RWPE2 (cell line): ENCODE measurements at regions not wholly inside any gene's neighbourhood (a gene's known extent, or its start where the extent isn't known, plus 50 kb on each side); places are given as distances from the start of the nearest gene placed in this dataset.
"Not testable (repeated sequence)": the region's sequence is repeated elsewhere in the genome, so short reads cannot be mapped to it uniquely, and the experiment has no call there.

Experiments
- ATAC-seq: fragments of 200-7000 bp; cut with Tn5 transposase; 3 replicates; pipeline ENCODE4 v1.9.1; 2021; ENCODE audit warnings: low read depth
- DNase-seq: peaks from one replicate; pipeline ENCODE4 v3.0.0-alpha.2; 2020; ENCODE audit warnings: low spot score
- H3K27ac ChIP-seq: fragments of 450-650 bp; 2 replicates; pipeline ENCODE4 v1.5.1; 2017; ENCODE audit warnings: mild to moderate bottlenecking; ENCODE audit not compliant: poor library complexity, severe bottlenecking
- H3K27me3 ChIP-seq: fragments of 250-450 bp; sonication (Bioruptor Pico); 2 replicates; pipeline ENCODE4 v1.5.1; 2021; ENCODE audit warnings: mild to moderate bottlenecking, moderate library complexity; ENCODE audit not compliant: insufficient read depth, poor library complexity, severe bottlenecking
- H3K36me3 ChIP-seq: fragments of 250-450 bp; sonication (Bioruptor Pico); 2 replicates; pipeline ENCODE4 v1.5.1; 2020; ENCODE audit warnings: low read depth, mild to moderate bottlenecking, moderate library complexity
- H3K4me1 ChIP-seq: fragments of 250-450 bp; sonication (Bioruptor Pico); 2 replicates; pipeline ENCODE4 v1.5.1; 2021; ENCODE audit warnings: mild to moderate bottlenecking, moderate library complexity; ENCODE audit not compliant: insufficient read depth, poor library complexity, severe bottlenecking
- H3K4me3 ChIP-seq: fragments of 250-450 bp; sonication (Bioruptor Pico); 2 replicates; pipeline ENCODE4 v1.5.1; 2021; ENCODE audit warnings: mild to moderate bottlenecking, moderate library complexity; ENCODE audit not compliant: severe bottlenecking
- H3K9me3 ChIP-seq: fragments of 250-450 bp; sonication (Bioruptor Pico); 2 replicates; pipeline ENCODE4 v1.5.1; 2021; ENCODE audit warnings: mild to moderate bottlenecking, moderate library complexity; ENCODE audit not compliant: severe bottlenecking
- CTCF ChIP-seq: fragments of 450-650 bp; IDR thresholded peaks from one replicate; pipeline ENCODE4 v1.5.1; 2017; ENCODE audit warnings: mild to moderate bottlenecking, moderate library complexity; ENCODE audit not compliant: poor library complexity, severe bottlenecking

- H3K36me3 ChIP-seq: no peaks in the 10 kb centered on the region
- H3K4me3 ChIP-seq: no peak overlapping the region
- TF ChIP-seq CTCF: no peak
- DNase-seq: no peak
- H3K27ac ChIP-seq: no peak overlapping the region
- no peaks in the 10 kb centered on the region for H3K4me1 ChIP-seq
- H3K9me3 ChIP-seq: no peaks in the 10 kb centered on the region
- ATAC-seq: no peak
- H3K27me3 ChIP-seq: no peaks in the 10 kb centered on the region
Measured at GRCh38 chr20:5474646-5475550, 135.9 kb downstream of the GPCPD1 start.

- ATAC-seq, H3K4me3 ChIP-seq, DNase-seq, H3K27ac ChIP-seq, H3K36me3 ChIP-seq, H3K4me1 ChIP-seq, H3K9me3 ChIP-seq: not testable (repeated sequence)
- H3K27me3 ChIP-seq: peaks cover 12% of the 10 kb centered on the region
Measured at GRCh38 chr20:5471866-5472265, 138.9 kb downstream of the GPCPD1 start.

- Histone ChIP-seq H3K27ac (no peak overlapping the region), H3K4me1 (no peaks in the 10 kb centered on the region), H3K27me3 (peaks cover 17% of the 10 kb centered on the region), H3K36me3 (no peaks in the 10 kb centered on the region), H3K4me3 (no peak overlapping the region), H3K9me3 (no peaks in the 10 kb centered on the region)
- no peak for DNase-seq
- TF ChIP-seq CTCF: no peak
- ATAC-seq: no peak
Measured at GRCh38 chr20:5471368-5471767, 139.4 kb downstream of the GPCPD1 start.

GRCh38 chr20:5470943-5471342 lies 139.9 kb downstream of the GPCPD1 start:
- no peak for TF ChIP-seq CTCF
- Histone ChIP-seq H3K4me1 (no peaks in the 10 kb centered on the region), H3K27ac (no peak overlapping the region), H3K36me3 (no peaks in the 10 kb centered on the region), H3K4me3 (no peak overlapping the region), H3K27me3 (peaks cover 19% of the 10 kb centered on the region), H3K9me3 (no peaks in the 10 kb centered on the region)
- ATAC-seq: no peak
- DNase-seq: no peak

- no peak for DNase-seq
- Histone ChIP-seq H3K9me3 (no peaks in the 10 kb centered on the region), H3K27me3 (peaks cover 20% of the 10 kb centered on the region), H3K4me3 (no peak overlapping the region), H3K36me3 (no peaks in the 10 kb centered on the region), H3K4me1 (no peaks in the 10 kb centered on the region), H3K27ac (no peak overlapping the region)
- TF ChIP-seq CTCF: no peak
- no peak for ATAC-seq
Measured at GRCh38 chr20:5470458-5470857, 140.3 kb downstream of the GPCPD1 start.
